HepG2 (cell line): ENCODE measurements at regions not wholly inside any gene's neighbourhood (a gene's known extent, or its start where the extent isn't known, plus 50 kb on each side); places are given as distances from the start of the nearest gene placed in this dataset.
"Not testable (repeated sequence)": the region's sequence is repeated elsewhere in the genome, so short reads cannot be mapped to it uniquely, and the experiment has no call there.

Source experiments
- ATAC-seq: fragments of 200-7000 bp; cut with Tn5 transposase; 3 replicates; pipeline ENCODE4 v1.9.1; 2020; ENCODE audit warnings: mild to moderate bottlenecking, moderate library complexity
- BruUV-seq: library from RNA; stranded (reverse); fragments of 400-500 nt; replicated peaks from 2 replicates; lab custom pipeline; 2021; lab: Mats Ljungman, UMichigan
- CTCF ChIA-PET: fragments of 300-600 bp; formaldehyde crosslinking; extraction: SDS; loops from one replicate; lab custom pipeline; 2021; ENCODE audit warnings: low total read pairs, inconsistent platforms, low intra/inter-chr PET ratio; lab: Yijun Ruan, JAX
- POLR2A ChIA-PET: fragments of 350-600 bp; sonication (Branson Sonifier 250); formaldehyde crosslinking; loops from one replicate; lab custom pipeline; 2020; ENCODE audit warnings: antibody characterized with exemption, inconsistent platforms; lab: Yijun Ruan, JAX
- DNase-seq: peaks from one replicate; pipeline ENCODE4 v3.0.0-alpha.2; 2015; ENCODE audit warnings: low spot score
- FAIRE-seq: peaks from 3 replicates; lab custom pipeline; 2011; peaks lifted over from hg19 to GRCh38; lab: Jason Lieb, UNC
- H2AFZ ChIP-seq: one replicate; pipeline ENCODE4 v1.6.1; 2011; ENCODE audit warnings: low read length, inconsistent platforms
- H3K27ac ChIP-seq: fragments of 300-600 bp; 3 replicates; pipeline ENCODE4 v1.8.0; 2011; ENCODE audit warnings: mixed run types, mild to moderate bottlenecking, mixed read lengths, low read length, inconsistent platforms; ENCODE audit not compliant: insufficient read depth; ENCODE audit errors: extremely low read length
- H3K27me3 ChIP-seq, 2 experiments: fragments of 200-600 bp in 1 of 2; 2 replicates in 1 of 2; 3 replicates in 1 of 2; pipeline versions ENCODE4 v1.6.0 to v1.8.0; 2011; ENCODE audit warnings: low read length in 2 of 2, mild to moderate bottlenecking in 2 of 2, moderate library complexity in 2 of 2, inconsistent platforms in 1 of 2; ENCODE audit not compliant: insufficient read depth in 2 of 2, control insufficient read depth in 1 of 2
- H3K36me3 ChIP-seq, 2 experiments: fragments of 200-600 bp in 1 of 2; replicated peaks in 1 of 2; 2 replicates in 1 of 2; 3 replicates in 1 of 2; pipeline versions ENCODE4 v1.5.1 to v1.8.0; 2011; ENCODE audit warnings: low read length in 2 of 2, inconsistent platforms in 1 of 2; ENCODE audit not compliant: insufficient read depth in 2 of 2, control insufficient read depth in 1 of 2
- H3K4me1 ChIP-seq: 2 replicates; pipeline ENCODE4 v1.5.1; 2012; ENCODE audit warnings: low read length, inconsistent platforms; ENCODE audit not compliant: insufficient read depth
- H3K4me2 ChIP-seq: 2 replicates; pipeline ENCODE4 v1.6.0; 2011; ENCODE audit warnings: low read depth, low read length, inconsistent platforms
- H3K4me3 ChIP-seq, 3 experiments: fragments of 200-600 bp in 1 of 3; sonication (generic), shearing (Covaris generic) in 1 of 3; replicated peaks in 1 of 3; 2 replicates each; pipeline ENCODE4 v1.5.1; 2011 to 2016; ENCODE audit warnings: low read length in 3 of 3, inconsistent platforms in 2 of 3, low read depth in 2 of 3, mild to moderate bottlenecking in 2 of 3, control low read depth in 1 of 3, mixed read lengths in 1 of 3; ENCODE audit not compliant: insufficient read depth in 1 of 3
- H3K79me2 ChIP-seq: one replicate; pipeline ENCODE4 v1.6.1; 2011; ENCODE audit warnings: low read length, inconsistent platforms; ENCODE audit not compliant: insufficient read depth
- H3K9ac ChIP-seq: 2 replicates; pipeline ENCODE4 v1.6.0; 2011; ENCODE audit warnings: mild to moderate bottlenecking, low read depth, low read length, inconsistent platforms; ENCODE audit not compliant: insufficient read depth
- H3K9me3 ChIP-seq: 2 replicates; pipeline ENCODE4 v1.5.1; 2012; ENCODE audit warnings: mild to moderate bottlenecking, low read length
- H4K20me1 ChIP-seq: 2 replicates; pipeline ENCODE4 v1.6.0; 2011; ENCODE audit warnings: inconsistent platforms, mild to moderate bottlenecking, low read length, moderate library complexity; ENCODE audit not compliant: insufficient read depth
- KAT7 ChIP-seq: IDR thresholded peaks from 2 replicates; pipeline ENCODE4 v1.6.1; 2018; ENCODE audit warnings: borderline replicate concordance, missing compliant biosample characterization
- ZNF672 ChIP-seq: sonication (generic); formaldehyde crosslinking; IDR thresholded peaks from 2 replicates; pipeline ENCODE4 v1.8.1; 2022; ENCODE audit warnings: missing genetic modification reagents
- WGBS: methylation state at CpG from one replicate; pipeline ENCODE4 v1.1.6; 2017; ENCODE audit warnings: low lambda C conversion rate; 5-methylcytosine and 5-hydroxymethylcytosine counted together
- in situ Hi-C: cut with HindIII; loops from 2 replicates; pipeline ENCODE4 v1.10.0; 2017; ENCODE audit warnings: low pct_unique_long_range_greater_than_20kb; ENCODE audit not compliant: extremely low pct_ligation_motif_present
- intact Hi-C: fragments of 100-400 bp; cut with micrococcal nuclease; formaldehyde crosslinking; loops from one replicate; pipeline ENCODE4 v1.10.0; 2022; ENCODE audit not compliant: unreplicated experiment
- TF ChIP-seq, protein P1 (sequence below): sonication (generic); formaldehyde crosslinking; IDR thresholded peaks from 2 replicates; pipeline ENCODE4 v1.5.1; 2020; ENCODE audit warnings: missing genetic modification reagents, mild to moderate bottlenecking, borderline replicate concordance

DNA sequence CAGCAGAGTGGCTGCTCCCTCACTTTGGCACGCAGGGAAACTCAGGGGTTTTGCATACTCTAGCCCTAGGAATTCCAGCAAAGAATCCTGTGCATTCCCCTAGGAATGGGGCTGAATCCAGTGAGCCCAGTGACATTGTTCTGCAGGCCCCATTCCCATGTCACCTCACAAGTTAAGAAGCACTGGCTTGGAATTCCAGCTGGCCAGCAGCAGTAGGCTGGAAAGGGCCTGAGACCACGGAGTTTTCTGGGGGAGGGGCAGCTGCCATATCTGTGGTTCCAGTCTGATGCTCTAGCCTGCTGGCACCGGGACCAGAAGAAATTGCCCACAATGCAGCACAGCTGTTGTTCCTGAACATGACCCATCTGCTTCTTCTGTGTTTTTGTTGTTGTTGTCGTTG is 217.6 kb upstream of the DMRTA1 start:
- CTCF ChIA-PET = no interaction called here

GRCh38 chr9:22231309-22231708 is 215.3 kb upstream of the DMRTA1 start:
- CTCF ChIA-PET = not testable (repeated sequence)
- in situ Hi-C loops = loop anchor here (10.0 kb wide), 2 partner anchors 187 to 237 kb away; partner anchors contain the start of genes CDKN2A and CDKN2B-AS1

More for the DNA sequence above, 217.6 kb upstream of the DMRTA1 start:
- DNase-seq (no peak), FAIRE-seq (no peak), ATAC-seq (no peak)
- H3K9me3 ChIP-seq = no peaks in the 10 kb centered on the region
- no peaks in the 10 kb centered on the region for H4K20me1 ChIP-seq
- TF ChIP-seq KAT7 (CRISPR knock-in tag) = no peak
- TF ChIP-seq ZNF672 (CRISPR knock-in tag) = no peak
- TF ChIP-seq, protein P1, sequence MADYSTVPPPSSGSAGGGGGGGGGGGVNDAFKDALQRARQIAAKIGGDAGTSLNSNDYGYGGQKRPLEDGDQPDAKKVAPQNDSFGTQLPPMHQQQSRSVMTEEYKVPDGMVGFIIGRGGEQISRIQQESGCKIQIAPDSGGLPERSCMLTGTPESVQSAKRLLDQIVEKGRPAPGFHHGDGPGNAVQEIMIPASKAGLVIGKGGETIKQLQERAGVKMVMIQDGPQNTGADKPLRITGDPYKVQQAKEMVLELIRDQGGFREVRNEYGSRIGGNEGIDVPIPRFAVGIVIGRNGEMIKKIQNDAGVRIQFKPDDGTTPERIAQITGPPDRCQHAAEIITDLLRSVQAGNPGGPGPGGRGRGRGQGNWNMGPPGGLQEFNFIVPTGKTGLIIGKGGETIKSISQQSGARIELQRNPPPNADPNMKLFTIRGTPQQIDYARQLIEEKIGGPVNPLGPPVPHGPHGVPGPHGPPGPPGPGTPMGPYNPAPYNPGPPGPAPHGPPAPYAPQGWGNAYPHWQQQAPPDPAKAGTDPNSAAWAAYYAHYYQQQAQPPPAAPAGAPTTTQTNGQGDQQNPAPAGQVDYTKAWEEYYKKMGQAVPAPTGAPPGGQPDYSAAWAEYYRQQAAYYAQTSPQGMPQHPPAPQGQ = no peak
- H3K4me1 ChIP-seq = no peaks in the 10 kb centered on the region
- no peaks in the 10 kb centered on the region for H3K79me2 ChIP-seq
- no peaks in the 10 kb centered on the region for H3K27me3 ChIP-seq
- no peak overlapping the region for H3K9ac ChIP-seq
- H3K36me3 ChIP-seq = no peaks in the 10 kb centered on the region
- intact Hi-C loops = no loop called here
- H3K4me3 ChIP-seq = no peak overlapping the region
- no peak overlapping the region for H3K4me2 ChIP-seq
- H3K27ac ChIP-seq = no peak overlapping the region
- WGBS = 20% methylated on average over 3 of the region's 4 CpGs
- H2AFZ ChIP-seq = no peak overlapping the region
- in situ Hi-C loops = no loop called here
- POLR2A ChIA-PET = no interaction called here
- BruUV-seq = no TSS peak

More at GRCh38 chr9:22231309-22231708, 215.3 kb upstream of the DMRTA1 start:
- H3K27me3 ChIP-seq, H2AFZ ChIP-seq, H3K9me3 ChIP-seq, H3K4me2 ChIP-seq, DNase-seq, FAIRE-seq, H3K9ac ChIP-seq, BruUV-seq, ATAC-seq, H3K79me2 ChIP-seq, intact Hi-C loops, H3K4me1 ChIP-seq, H3K4me3 ChIP-seq, POLR2A ChIA-PET, H3K27ac ChIP-seq, H3K36me3 ChIP-seq, H4K20me1 ChIP-seq: not testable (repeated sequence)
